SK-N-SH treated with all-trans-retinoic acid at 6 μM for 48 hours (cell line): ENCODE measurements at regions not wholly inside any gene's neighbourhood (a gene's known extent, or its start where the extent isn't known, plus 50 kb on each side); places are given as distances from the start of the nearest gene placed in this dataset.

Experiments used
- OSR1 ChIP-seq: fragments of 250-450 bp; sonication (Bioruptor Pico); IDR thresholded peaks from 2 replicates; pipeline ENCODE4 v1.8.0; 2022; ENCODE audit warnings: moderate library complexity, mild to moderate bottlenecking, inconsistent platforms
- RARB ChIP-seq: fragments of 250-450 bp; sonication (Bioruptor Pico); IDR thresholded peaks from 2 replicates; pipeline ENCODE4 v1.8.0; 2021; ENCODE audit warnings: mild to moderate bottlenecking, moderate library complexity
- ZFP30 ChIP-seq: fragments of 450-650 bp; formaldehyde crosslinking; IDR thresholded peaks from 2 replicates; pipeline ENCODE4 v1.5.0; 2022; ENCODE audit warnings: mild to moderate bottlenecking, moderate library complexity
- ZNF70 ChIP-seq: fragments of 450-650 bp; formaldehyde crosslinking; IDR thresholded peaks from 2 replicates; pipeline ENCODE4 v1.5.0; 2020; ENCODE audit warnings: mild to moderate bottlenecking, moderate library complexity

DNA sequence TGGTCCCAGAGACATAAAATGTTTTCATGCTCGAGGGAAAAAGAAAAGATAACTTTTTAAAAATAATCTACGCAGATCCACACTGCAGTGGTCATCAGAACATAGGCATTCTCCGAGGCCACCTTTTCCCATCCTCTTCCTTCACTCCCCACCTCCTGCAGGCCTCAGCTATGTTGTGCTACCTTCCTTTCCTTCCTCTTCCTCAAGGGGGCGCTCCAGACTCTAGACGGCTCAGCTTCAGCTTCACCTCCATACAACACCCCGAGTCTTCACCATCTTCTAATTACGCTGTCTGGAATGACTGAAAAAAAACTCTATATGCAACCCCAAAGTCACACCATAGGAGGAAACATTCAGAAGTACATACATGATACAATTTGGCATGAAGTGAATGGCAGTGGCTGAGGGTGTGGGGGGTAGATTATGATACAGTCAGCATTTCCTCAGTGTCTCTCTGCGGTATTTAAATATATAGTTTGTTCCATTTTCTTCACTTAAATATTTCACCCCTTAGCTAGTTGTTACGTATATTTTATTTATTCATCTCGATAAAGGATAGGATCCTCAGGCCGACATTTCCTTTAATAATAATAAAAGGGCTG lies 583.6 kb downstream of the IRS1 start:
- TF ChIP-seq ZFP30 (CRISPR knock-in tag): no peak
- no peak for TF ChIP-seq RARB
- no peak for TF ChIP-seq OSR1
- TF ChIP-seq ZNF70 (CRISPR knock-in tag): no peak
